Activated T-cell treated with anti-CD3 and anti-CD28 coated beads, Interleukin-2, amount 50 U/mL, for 1 hour (primary cell): ENCODE measurements at regions not wholly inside any gene's neighbourhood (a gene's known extent, or its start where the extent isn't known, plus 50 kb on each side); places are given as distances from the start of the nearest gene placed in this dataset.

Source experiments
- DNase-seq: peaks from one replicate; pipeline ENCODE4 v3.0.0-alpha.2; 2020

DNA sequence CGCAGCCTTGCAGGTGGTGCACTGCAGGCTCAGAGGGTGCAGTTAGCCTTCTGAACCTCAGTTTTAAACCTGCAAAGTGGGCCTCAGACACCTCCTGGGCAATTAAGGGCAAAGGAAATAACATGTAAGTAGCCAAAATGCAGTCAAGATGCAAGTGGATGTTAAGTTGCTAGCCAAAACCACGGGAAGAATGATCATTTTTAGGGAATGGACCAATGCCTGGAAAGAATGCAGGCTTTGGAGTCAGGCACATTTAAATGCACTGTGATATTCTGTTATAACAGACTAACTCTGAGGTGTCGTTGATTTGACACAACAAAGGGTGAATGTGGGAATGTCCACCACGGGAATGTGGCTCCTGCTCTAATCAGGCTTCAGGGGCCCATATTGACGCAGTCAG lies 57.9 kb upstream of the PTGFRN start:
- DNase-seq, result no peak

- no peak for DNase-seq
These were observed 57.3 kb upstream of the PTGFRN start for GRCh38 chr1:116852367-116852766.

- DNase-seq, result no peak
These were observed 56.8 kb upstream of the PTGFRN start for GRCh38 chr1:116852910-116853309.

- DNase-seq, result no peak
These were observed 55.9 kb upstream of the PTGFRN start for GRCh38 chr1:116853680-116854402.

- DNase-seq, result no peak
These were observed 55.4 kb upstream of the PTGFRN start for GRCh38 chr1:116854403-116854690.

DNA sequence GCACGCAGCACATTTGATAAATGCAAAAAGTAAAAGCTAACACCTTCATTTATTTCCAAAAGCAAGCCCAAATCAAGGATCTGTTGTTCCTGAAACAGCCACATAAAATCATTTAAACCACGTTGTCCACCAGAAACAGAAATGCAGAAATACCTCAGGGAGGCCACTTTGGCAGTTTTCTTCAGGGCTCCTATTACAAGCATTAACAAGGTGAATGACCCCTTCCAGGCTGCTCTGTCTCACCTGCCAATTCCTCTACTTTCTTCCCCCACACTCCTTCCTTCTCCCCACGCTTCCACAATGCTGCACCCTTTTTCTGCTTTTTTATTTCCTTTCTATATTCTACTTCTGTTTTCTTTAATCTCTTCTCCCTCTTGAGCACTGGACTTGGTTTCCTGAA lies 55.0 kb upstream of the PTGFRN start:
- DNase-seq, result no peak

GRCh38 chr1:116855191-116855619 lies 54.5 kb upstream of the PTGFRN start:
- DNase-seq, result no peak

GRCh38 chr1:116855773-116856201 lies 53.9 kb upstream of the PTGFRN start:
- DNase-seq, result no peak

- DNase-seq, result no peak
These were observed 53.4 kb upstream of the PTGFRN start for GRCh38 chr1:116856312-116856711.

DNA sequence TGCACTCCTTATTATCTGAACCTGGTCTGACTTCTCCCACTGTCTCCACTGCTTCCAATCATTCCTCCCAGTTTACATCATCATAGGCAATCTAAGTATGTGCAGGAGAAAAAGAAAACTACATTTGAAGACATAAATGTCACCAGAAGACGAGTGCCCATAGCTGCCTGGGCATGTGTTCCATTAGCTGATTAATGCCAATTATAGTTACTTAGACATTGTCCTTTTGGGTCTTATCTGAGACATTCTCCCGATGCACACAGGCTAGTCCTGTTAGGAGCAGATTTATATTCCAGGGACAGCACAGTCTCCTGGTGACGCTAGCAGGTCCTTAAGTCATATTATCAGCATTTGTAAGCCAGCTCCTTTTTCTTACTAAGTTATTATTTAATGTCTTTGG lies 52.6 kb upstream of the PTGFRN start:
- DNase-seq, result no peak
